SK-N-SH treated with all-trans-retinoic acid at 6 μM for 48 hours (cell line): ENCODE measurements at regions not wholly inside any gene's neighbourhood (a gene's known extent, or its start where the extent isn't known, plus 50 kb on each side); places are given as distances from the start of the nearest gene placed in this dataset.

Experiments
- ATAC-seq: fragments of 200-7000 bp; cut with Tn5 transposase; 3 replicates; pipeline ENCODE4 v1.9.1; 2020; ENCODE audit warnings: mild to moderate bottlenecking, moderate library complexity
- ARNTL ChIP-seq: fragments of 450-650 bp; formaldehyde crosslinking; IDR thresholded peaks from 2 replicates; pipeline ENCODE4 v1.5.0; 2020; ENCODE audit warnings: low read depth, mild to moderate bottlenecking, moderate library complexity, borderline replicate concordance
- BACH2 ChIP-seq: fragments of 250-450 bp; sonication (Bioruptor Pico); IDR thresholded peaks from 2 replicates; pipeline ENCODE4 v1.9.0; 2021; ENCODE audit warnings: mild to moderate bottlenecking, borderline replicate concordance
- CSDC2 ChIP-seq: fragments of 250-450 bp; sonication (Bioruptor Pico); IDR thresholded peaks from 2 replicates; pipeline ENCODE4 v1.5.0; 2020; ENCODE audit warnings: mild to moderate bottlenecking, moderate library complexity
- GLIS3 ChIP-seq: fragments of 250-450 bp; sonication (Bioruptor Pico); IDR thresholded peaks from 2 replicates; pipeline ENCODE4 v1.5.0; 2020; ENCODE audit warnings: mild to moderate bottlenecking, moderate library complexity
- OSR1 ChIP-seq: fragments of 250-450 bp; sonication (Bioruptor Pico); IDR thresholded peaks from 2 replicates; pipeline ENCODE4 v1.8.0; 2022; ENCODE audit warnings: moderate library complexity, mild to moderate bottlenecking, inconsistent platforms
- PPARA ChIP-seq: fragments of 250-450 bp; sonication (Bioruptor Pico); IDR thresholded peaks from 2 replicates; pipeline ENCODE4 v1.5.0; 2020; ENCODE audit warnings: mild to moderate bottlenecking, borderline replicate concordance
- RARB ChIP-seq: fragments of 250-450 bp; sonication (Bioruptor Pico); IDR thresholded peaks from 2 replicates; pipeline ENCODE4 v1.8.0; 2021; ENCODE audit warnings: mild to moderate bottlenecking, moderate library complexity
- SNAI2 ChIP-seq: fragments of 250-450 bp; sonication (Bioruptor Pico); IDR thresholded peaks from 2 replicates; pipeline ENCODE4 v1.5.0; 2020; ENCODE audit warnings: mild to moderate bottlenecking, moderate library complexity
- TCF4 ChIP-seq: fragments of 250-450 bp; sonication (Bioruptor Pico); IDR thresholded peaks from 2 replicates; pipeline ENCODE4 v1.8.0; 2021; ENCODE audit warnings: mild to moderate bottlenecking, moderate library complexity, borderline replicate concordance
- TOX ChIP-seq: fragments of 250-450 bp; sonication (Bioruptor Pico); IDR thresholded peaks from 2 replicates; pipeline ENCODE4 v1.8.0; 2021; ENCODE audit warnings: mild to moderate bottlenecking, moderate library complexity, borderline replicate concordance
- ZC3H10 ChIP-seq: fragments of 250-450 bp; sonication (Bioruptor Pico); IDR thresholded peaks from 2 replicates; pipeline ENCODE4 v1.5.1; 2021; ENCODE audit warnings: mild to moderate bottlenecking, moderate library complexity
- ZNF565 ChIP-seq: fragments of 450-650 bp; formaldehyde crosslinking; conservative IDR thresholded peaks from 2 replicates; pipeline ENCODE4 v1.5.0; 2020; ENCODE audit warnings: low read depth, mild to moderate bottlenecking, moderate library complexity
- ZNF70 ChIP-seq: fragments of 450-650 bp; formaldehyde crosslinking; IDR thresholded peaks from 2 replicates; pipeline ENCODE4 v1.5.0; 2020; ENCODE audit warnings: mild to moderate bottlenecking, moderate library complexity
- ZNF8 ChIP-seq: fragments of 450-650 bp; formaldehyde crosslinking; IDR thresholded peaks from 2 replicates; pipeline ENCODE4 v1.5.0; 2020; ENCODE audit warnings: mild to moderate bottlenecking, moderate library complexity
- TF ChIP-seq, protein P1 (sequence below): fragments of 250-450 bp; sonication (Bioruptor Pico); IDR thresholded peaks from 2 replicates; pipeline ENCODE4 v1.8.0; 2021; ENCODE audit warnings: low read depth, mild to moderate bottlenecking, moderate library complexity, borderline replicate concordance
- TF ChIP-seq, protein P2 (sequence below): fragments of 250-450 bp; sonication (Bioruptor Pico); IDR thresholded peaks from 2 replicates; pipeline ENCODE4 v1.5.1; 2020; ENCODE audit warnings: low read depth, mild to moderate bottlenecking, moderate library complexity
- TF ChIP-seq, protein P3 (sequence below): fragments of 250-450 bp; sonication (Bioruptor Pico); IDR thresholded peaks from 2 replicates; pipeline ENCODE4 v1.5.0; 2020; ENCODE audit warnings: mild to moderate bottlenecking, moderate library complexity
- TF ChIP-seq, protein P4 (sequence below): fragments of 250-450 bp; sonication (Bioruptor Pico); IDR thresholded peaks from 2 replicates; pipeline ENCODE4 v1.5.1; 2021; ENCODE audit warnings: mild to moderate bottlenecking, moderate library complexity
- TF ChIP-seq, protein P5 (sequence below): fragments of 250-450 bp; sonication (Bioruptor Pico); IDR thresholded peaks from 2 replicates; pipeline ENCODE4 v1.8.0; 2020; ENCODE audit warnings: mild to moderate bottlenecking, moderate library complexity, borderline replicate concordance

DNA sequence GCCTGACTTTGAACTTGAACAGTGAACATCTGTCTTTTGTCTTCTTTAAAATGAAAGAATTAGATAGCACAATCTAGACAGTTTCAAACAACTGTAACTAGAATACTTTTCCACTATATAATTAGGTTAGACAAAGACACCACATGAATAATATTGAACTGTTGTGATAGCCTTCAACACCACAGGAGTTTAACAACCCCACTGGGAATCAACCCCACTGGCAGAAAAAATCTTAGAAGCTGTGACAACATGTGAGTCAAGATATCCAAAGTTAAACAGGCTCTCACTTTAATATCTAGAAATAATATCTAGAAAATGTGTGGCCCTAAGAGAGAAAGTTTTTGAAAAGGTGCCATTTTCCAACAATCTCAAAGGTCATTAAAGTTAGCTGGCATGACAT lies 64.4 kb upstream of the PRICKLE2 start:
- no peak for ATAC-seq
- TF ChIP-seq ZNF8 (CRISPR knock-in tag) (no peak), RARB (CRISPR knock-in tag) (no peak), PPARA (CRISPR knock-in tag) (no peak), GLIS3 (CRISPR knock-in tag) (no peak)
- TF ChIP-seq, protein P1, sequence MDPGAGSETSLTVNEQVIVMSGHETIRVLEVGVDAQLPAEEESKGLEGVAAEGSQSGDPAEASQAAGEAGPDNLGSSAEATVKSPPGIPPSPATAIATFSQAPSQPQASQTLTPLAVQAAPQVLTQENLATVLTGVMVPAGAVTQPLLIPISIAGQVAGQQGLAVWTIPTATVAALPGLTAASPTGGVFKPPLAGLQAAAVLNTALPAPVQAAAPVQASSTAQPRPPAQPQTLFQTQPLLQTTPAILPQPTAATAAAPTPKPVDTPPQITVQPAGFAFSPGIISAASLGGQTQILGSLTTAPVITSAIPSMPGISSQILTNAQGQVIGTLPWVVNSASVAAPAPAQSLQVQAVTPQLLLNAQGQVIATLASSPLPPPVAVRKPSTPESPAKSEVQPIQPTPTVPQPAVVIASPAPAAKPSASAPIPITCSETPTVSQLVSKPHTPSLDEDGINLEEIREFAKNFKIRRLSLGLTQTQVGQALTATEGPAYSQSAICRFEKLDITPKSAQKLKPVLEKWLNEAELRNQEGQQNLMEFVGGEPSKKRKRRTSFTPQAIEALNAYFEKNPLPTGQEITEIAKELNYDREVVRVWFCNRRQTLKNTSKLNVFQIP: no peak
- TF ChIP-seq, protein P2, sequence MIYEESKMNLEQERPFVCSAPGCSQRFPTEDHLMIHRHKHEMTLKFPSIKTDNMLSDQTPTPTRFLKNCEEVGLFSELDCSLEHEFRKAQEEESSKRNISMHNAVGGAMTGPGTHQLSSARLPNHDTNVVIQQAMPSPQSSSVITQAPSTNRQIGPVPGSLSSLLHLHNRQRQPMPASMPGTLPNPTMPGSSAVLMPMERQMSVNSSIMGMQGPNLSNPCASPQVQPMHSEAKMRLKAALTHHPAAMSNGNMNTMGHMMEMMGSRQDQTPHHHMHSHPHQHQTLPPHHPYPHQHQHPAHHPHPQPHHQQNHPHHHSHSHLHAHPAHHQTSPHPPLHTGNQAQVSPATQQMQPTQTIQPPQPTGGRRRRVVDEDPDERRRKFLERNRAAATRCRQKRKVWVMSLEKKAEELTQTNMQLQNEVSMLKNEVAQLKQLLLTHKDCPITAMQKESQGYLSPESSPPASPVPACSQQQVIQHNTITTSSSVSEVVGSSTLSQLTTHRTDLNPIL (CRISPR knock-in tag): no peak

DNA sequence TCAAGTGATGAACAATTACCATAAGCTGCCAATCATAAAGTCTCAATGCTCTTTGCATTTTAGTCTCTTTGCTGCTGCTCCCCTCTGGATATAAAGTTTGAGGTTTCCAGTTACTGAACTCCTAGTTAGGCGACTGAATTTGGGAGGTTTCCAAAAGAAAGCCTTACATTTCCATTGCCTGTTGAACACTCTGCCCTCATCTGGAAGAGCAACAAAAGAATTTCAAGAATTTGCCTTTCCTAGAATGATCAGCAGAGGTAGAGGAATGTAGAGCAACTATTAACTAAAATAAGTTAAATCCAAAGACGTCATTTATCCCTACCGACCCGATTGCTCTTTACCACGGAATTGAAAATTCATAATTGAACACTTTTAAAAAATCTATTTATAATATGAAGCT lies 53.4 kb upstream of the PRICKLE2 start:
- ATAC-seq: peak; percentile 60; the same call in 2 of the 3 replicates
- no peak for TF ChIP-seq BACH2 (CRISPR knock-in tag)
- no peak for TF ChIP-seq ZNF8 (CRISPR knock-in tag)
- TF ChIP-seq, protein P3, sequence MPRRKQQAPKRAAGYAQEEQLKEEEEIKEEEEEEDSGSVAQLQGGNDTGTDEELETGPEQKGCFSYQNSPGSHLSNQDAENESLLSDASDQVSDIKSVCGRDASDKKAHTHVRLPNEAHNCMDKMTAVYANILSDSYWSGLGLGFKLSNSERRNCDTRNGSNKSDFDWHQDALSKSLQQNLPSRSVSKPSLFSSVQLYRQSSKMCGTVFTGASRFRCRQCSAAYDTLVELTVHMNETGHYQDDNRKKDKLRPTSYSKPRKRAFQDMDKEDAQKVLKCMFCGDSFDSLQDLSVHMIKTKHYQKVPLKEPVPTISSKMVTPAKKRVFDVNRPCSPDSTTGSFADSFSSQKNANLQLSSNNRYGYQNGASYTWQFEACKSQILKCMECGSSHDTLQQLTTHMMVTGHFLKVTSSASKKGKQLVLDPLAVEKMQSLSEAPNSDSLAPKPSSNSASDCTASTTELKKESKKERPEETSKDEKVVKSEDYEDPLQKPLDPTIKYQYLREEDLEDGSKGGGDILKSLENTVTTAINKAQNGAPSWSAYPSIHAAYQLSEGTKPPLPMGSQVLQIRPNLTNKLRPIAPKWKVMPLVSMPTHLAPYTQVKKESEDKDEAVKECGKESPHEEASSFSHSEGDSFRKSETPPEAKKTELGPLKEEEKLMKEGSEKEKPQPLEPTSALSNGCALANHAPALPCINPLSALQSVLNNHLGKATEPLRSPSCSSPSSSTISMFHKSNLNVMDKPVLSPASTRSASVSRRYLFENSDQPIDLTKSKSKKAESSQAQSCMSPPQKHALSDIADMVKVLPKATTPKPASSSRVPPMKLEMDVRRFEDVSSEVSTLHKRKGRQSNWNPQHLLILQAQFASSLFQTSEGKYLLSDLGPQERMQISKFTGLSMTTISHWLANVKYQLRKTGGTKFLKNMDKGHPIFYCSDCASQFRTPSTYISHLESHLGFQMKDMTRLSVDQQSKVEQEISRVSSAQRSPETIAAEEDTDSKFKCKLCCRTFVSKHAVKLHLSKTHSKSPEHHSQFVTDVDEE (CRISPR knock-in tag): no peak
- TF ChIP-seq RARB (CRISPR knock-in tag): no peak
- no peak for TF ChIP-seq SNAI2 (CRISPR knock-in tag)
- no peak for TF ChIP-seq GLIS3 (CRISPR knock-in tag)
- no peak for TF ChIP-seq CSDC2 (CRISPR knock-in tag)
- TF ChIP-seq TOX: no peak
- TF ChIP-seq, protein P1: no peak
- no peak for TF ChIP-seq ARNTL (CRISPR knock-in tag)
- TF ChIP-seq ZNF70 (CRISPR knock-in tag): no peak
- TF ChIP-seq, protein P2 (CRISPR knock-in tag): no peak
- no peak for TF ChIP-seq PPARA (CRISPR knock-in tag)
- no peak for TF ChIP-seq TCF4
- TF ChIP-seq, protein P4, sequence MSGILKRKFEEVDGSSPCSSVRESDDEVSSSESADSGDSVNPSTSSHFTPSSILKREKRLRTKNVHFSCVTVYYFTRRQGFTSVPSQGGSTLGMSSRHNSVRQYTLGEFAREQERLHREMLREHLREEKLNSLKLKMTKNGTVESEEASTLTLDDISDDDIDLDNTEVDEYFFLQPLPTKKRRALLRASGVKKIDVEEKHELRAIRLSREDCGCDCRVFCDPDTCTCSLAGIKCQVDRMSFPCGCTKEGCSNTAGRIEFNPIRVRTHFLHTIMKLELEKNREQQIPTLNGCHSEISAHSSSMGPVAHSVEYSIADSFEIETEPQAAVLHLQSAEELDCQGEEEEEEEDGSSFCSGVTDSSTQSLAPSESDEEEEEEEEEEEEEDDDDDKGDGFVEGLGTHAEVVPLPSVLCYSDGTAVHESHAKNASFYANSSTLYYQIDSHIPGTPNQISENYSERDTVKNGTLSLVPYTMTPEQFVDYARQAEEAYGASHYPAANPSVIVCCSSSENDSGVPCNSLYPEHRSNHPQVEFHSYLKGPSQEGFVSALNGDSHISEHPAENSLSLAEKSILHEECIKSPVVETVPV (CRISPR knock-in tag): no peak
- no peak for TF ChIP-seq OSR1 (CRISPR knock-in tag)

DNA sequence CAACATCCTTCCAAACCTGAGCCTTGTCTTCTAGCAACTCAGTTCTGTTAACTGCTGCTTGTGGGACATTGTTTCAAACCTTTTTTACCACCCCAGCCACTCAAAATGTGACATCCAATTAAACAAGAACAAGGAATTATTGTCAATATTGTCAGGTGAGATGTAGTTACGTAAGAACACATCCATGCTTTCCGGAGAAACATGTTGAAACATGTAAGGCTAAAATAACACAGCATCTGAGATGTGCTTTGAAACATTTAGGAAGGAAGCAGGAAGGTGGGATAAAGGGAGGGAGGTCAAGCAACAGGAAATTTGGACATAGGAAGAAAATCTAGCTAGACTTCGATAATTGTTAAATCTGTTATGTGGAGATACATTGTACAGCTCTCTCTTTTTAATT lies 50.9 kb upstream of the PRICKLE2 start:
- no peak for ATAC-seq
- TF ChIP-seq TCF4 (no peak), PPARA (CRISPR knock-in tag) (no peak), SNAI2 (CRISPR knock-in tag) (no peak), BACH2 (CRISPR knock-in tag) (no peak), ZC3H10 (CRISPR knock-in tag) (no peak), CSDC2 (CRISPR knock-in tag) (no peak), ZNF565 (CRISPR knock-in tag) (no peak), GLIS3 (CRISPR knock-in tag) (no peak), RARB (CRISPR knock-in tag) (no peak)
- TF ChIP-seq, protein P5, sequence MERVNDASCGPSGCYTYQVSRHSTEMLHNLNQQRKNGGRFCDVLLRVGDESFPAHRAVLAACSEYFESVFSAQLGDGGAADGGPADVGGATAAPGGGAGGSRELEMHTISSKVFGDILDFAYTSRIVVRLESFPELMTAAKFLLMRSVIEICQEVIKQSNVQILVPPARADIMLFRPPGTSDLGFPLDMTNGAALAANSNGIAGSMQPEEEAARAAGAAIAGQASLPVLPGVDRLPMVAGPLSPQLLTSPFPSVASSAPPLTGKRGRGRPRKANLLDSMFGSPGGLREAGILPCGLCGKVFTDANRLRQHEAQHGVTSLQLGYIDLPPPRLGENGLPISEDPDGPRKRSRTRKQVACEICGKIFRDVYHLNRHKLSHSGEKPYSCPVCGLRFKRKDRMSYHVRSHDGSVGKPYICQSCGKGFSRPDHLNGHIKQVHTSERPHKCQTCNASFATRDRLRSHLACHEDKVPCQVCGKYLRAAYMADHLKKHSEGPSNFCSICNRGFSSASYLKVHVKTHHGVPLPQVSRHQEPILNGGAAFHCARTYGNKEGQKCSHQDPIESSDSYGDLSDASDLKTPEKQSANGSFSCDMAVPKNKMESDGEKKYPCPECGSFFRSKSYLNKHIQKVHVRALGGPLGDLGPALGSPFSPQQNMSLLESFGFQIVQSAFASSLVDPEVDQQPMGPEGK: no peak
